ENCODE measurements at regions not wholly inside any gene's neighbourhood (a gene's known extent, or its start where the extent isn't known, plus 50 kb on each side); places are given as distances from the start of the nearest gene placed in this dataset.

DNA sequence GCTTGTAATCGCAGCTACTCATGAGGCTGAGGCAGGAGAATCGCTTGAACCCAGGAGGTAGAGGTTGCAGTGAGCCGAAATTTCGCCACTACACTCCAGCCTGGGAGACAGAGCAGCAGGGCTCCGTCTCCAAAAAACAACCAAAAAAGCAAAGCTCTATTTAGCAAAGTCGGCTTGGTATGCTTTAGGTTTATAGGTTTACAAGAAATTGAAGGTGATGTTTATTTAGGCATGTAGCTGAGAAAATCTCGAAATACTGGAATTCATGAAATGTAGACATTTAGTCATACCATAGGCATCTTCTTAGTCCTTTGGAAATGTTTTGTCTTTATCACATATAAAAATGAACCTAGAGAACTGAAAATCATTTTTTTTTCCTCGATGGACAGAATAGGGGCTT lies 453.8 kb upstream of the ANKRD30A start:
- peaks cover 8 to 15% (median 12%) of the 10 kb centered on the region in 3 donors for H3K9me3 Mint-ChIP-seq
- Histone ChIP-seq H3K27me3 (replicated peaks in 1 of 2; ENCODE audit: control insufficient read depth in 2 of 2, extremely low read depth in 1 of 2, insufficient read depth in 2 of 2, low read length in 1 of 2) (no peaks in the 10 kb centered on the region), H3K27ac (ENCODE audit: low read length) (no peak overlapping the region), H3K4me3 (ENCODE audit: control insufficient read depth in 1 of 2, extremely low read depth in 1 of 2, low read length in 1 of 2) (no peak overlapping the region), H3K4me1 (ENCODE audit: control insufficient read depth in 1 of 2, extremely low read depth in 1 of 2, insufficient read depth in 2 of 2, low read length in 2 of 2) (no peaks in the 10 kb centered on the region), H3K9me3 (no peaks in the 10 kb centered on the region), H3K36me3 (ENCODE audit: control insufficient read depth in 2 of 2, extremely low read depth in 1 of 2, insufficient read depth in 1 of 2, low read length in 1 of 2) (no peaks in the 10 kb centered on the region)
- DNase-seq (no peak), ATAC-seq (replicated peaks in 1 of 4) (no peak)
- ChIA-PET CTCF (no interaction called here), POLR2A (no interaction called here)
- H3K4me3 Mint-ChIP-seq = no peak overlapping the region
- 84% methylated on average over 3 of the region's 8 CpGs for WGBS (ENCODE audit: insufficient coverage)
- H3K36me3 Mint-ChIP-seq = no peaks in the 10 kb centered on the region
- H3K4me1 Mint-ChIP-seq = no peaks in the 10 kb centered on the region
- H3K27ac Mint-ChIP-seq = no peak overlapping the region
- H3K27me3 Mint-ChIP-seq = no peaks in the 10 kb centered on the region

DNA sequence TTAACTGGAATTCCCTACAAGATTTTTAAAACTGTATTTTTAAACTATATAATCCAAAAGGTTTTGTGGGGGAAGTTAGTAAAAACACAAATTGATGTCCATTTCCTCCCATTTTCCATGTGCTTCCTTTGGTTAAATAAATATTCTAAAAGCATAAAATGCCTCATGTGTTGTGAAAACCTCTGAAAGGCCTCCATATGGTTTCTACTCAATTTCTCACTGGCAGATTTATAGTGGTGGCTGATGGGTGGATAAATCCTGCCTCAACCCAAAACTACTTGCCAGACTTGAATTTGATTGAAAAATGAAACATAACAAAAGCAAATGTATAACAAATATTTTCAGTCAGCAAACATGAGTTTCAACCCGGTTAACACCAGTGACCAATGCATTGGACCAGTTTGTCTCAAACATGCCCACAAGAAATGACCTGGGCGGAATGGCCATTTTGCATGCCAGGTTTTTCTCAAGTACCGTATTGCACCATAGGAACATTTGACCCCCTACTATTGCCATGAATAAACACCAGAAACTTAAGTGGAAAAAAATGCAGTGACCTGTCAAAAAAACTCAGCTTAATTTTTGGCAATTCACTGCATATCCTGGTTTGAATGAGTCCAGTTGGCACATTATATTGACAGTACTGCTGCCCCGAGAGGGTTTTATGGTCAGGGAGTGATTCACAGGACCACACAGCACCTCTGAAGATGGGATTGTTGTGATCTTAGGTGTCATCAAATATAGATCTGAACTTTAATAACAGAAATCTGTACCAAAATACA lies 454.6 kb upstream of the ANKRD30A start:
- Histone ChIP-seq H3K27ac (ENCODE audit: low read length) (no peak overlapping the region), H3K27me3 (replicated peaks in 1 of 2; ENCODE audit: control insufficient read depth in 2 of 2, extremely low read depth in 1 of 2, insufficient read depth in 2 of 2, low read length in 1 of 2) (no peaks in the 10 kb centered on the region), H3K36me3 (ENCODE audit: control insufficient read depth in 2 of 2, extremely low read depth in 1 of 2, insufficient read depth in 1 of 2, low read length in 1 of 2) (no peaks in the 10 kb centered on the region), H3K4me1 (ENCODE audit: control insufficient read depth in 1 of 2, extremely low read depth in 1 of 2, insufficient read depth in 2 of 2, low read length in 2 of 2) (no peaks in the 10 kb centered on the region), H3K4me3 (ENCODE audit: control insufficient read depth in 1 of 2, extremely low read depth in 1 of 2, low read length in 1 of 2) (no peak overlapping the region), H3K9me3 (no peaks in the 10 kb centered on the region)
- no peak for ATAC-seq (replicated peaks in 1 of 4)
- Mint-ChIP-seq H3K4me3 (no peak overlapping the region), H3K27me3 (no peaks in the 10 kb centered on the region), H3K9me3 (peaks cover 8 to 14% (median 11%) of the 10 kb centered on the region in 3 donors), H3K27ac (no peak overlapping the region), H3K36me3 (no peaks in the 10 kb centered on the region), H3K4me1 (no peaks in the 10 kb centered on the region)
- POLR2A ChIA-PET = no interaction called here
- WGBS (ENCODE audit: insufficient coverage) = 91% methylated on average over 4 of the region's 4 CpGs
- no peak for DNase-seq
- CTCF ChIA-PET = no interaction called here

GRCh38 chr10:36669615-36670352 lies 455.6 kb upstream of the ANKRD30A start:
- Histone ChIP-seq H3K4me3 (ENCODE audit: control insufficient read depth in 1 of 2, extremely low read depth in 1 of 2, low read length in 1 of 2) (no peak overlapping the region), H3K4me1 (ENCODE audit: control insufficient read depth in 1 of 2, extremely low read depth in 1 of 2, insufficient read depth in 2 of 2, low read length in 2 of 2) (no peaks in the 10 kb centered on the region), H3K9me3 (no peaks in the 10 kb centered on the region), H3K27me3 (replicated peaks in 1 of 2; ENCODE audit: control insufficient read depth in 2 of 2, extremely low read depth in 1 of 2, insufficient read depth in 2 of 2, low read length in 1 of 2) (no peaks in the 10 kb centered on the region), H3K36me3 (ENCODE audit: control insufficient read depth in 2 of 2, extremely low read depth in 1 of 2, insufficient read depth in 1 of 2, low read length in 1 of 2) (no peaks in the 10 kb centered on the region), H3K27ac (ENCODE audit: low read length) (no peak overlapping the region)
- H3K27me3 Mint-ChIP-seq = no peaks in the 10 kb centered on the region
- ATAC-seq (replicated peaks in 1 of 4) = no peak
- no peak overlapping the region for H3K4me3 Mint-ChIP-seq
- 22% methylated on average over 1 of the region's 2 CpGs for WGBS (ENCODE audit: insufficient coverage)
- no peaks in the 10 kb centered on the region for H3K4me1 Mint-ChIP-seq
- H3K36me3 Mint-ChIP-seq = no peaks in the 10 kb centered on the region
- H3K9me3 Mint-ChIP-seq = peaks cover 7 to 8% (median 8%) of the 10 kb centered on the region in 3 donors
- POLR2A ChIA-PET = no interaction called here
- no peak for DNase-seq
- no peak overlapping the region for H3K27ac Mint-ChIP-seq
- CTCF ChIA-PET = no interaction called here

DNA sequence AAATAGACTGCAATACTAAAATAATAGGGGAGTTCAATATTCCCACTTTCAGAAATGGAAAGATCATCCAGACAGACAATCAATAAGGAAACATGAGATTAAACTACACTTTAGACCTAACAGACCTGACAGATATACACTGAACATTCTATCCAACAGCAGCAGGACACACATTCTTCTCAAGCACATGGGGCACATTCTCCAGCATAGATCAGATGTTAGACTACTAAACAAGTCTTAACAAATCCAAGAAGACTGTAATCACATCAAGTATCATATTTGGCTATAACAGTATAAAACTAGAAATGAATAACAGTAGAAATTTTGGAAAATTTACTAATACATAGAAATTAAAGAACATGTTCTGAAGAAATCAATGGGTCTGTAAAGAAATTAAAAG lies 458.9 kb upstream of the ANKRD30A start:
- Mint-ChIP-seq H3K27ac (no peak overlapping the region), H3K36me3 (no peaks in the 10 kb centered on the region), H3K4me3 (no peak overlapping the region), H3K4me1 (no peaks in the 10 kb centered on the region), H3K27me3 (no peaks in the 10 kb centered on the region), H3K9me3 (peaks cover 7 to 17% (median 10%) of the 10 kb centered on the region in 3 donors)
- Histone ChIP-seq H3K9me3 (no peaks in the 10 kb centered on the region), H3K36me3 (ENCODE audit: control insufficient read depth in 2 of 2, extremely low read depth in 1 of 2, insufficient read depth in 1 of 2, low read length in 1 of 2) (no peaks in the 10 kb centered on the region), H3K27me3 (replicated peaks in 1 of 2; ENCODE audit: control insufficient read depth in 2 of 2, extremely low read depth in 1 of 2, insufficient read depth in 2 of 2, low read length in 1 of 2) (no peaks in the 10 kb centered on the region), H3K27ac (ENCODE audit: low read length) (no peak overlapping the region), H3K4me1 (ENCODE audit: control insufficient read depth in 1 of 2, extremely low read depth in 1 of 2, insufficient read depth in 2 of 2, low read length in 2 of 2) (no peaks in the 10 kb centered on the region), H3K4me3 (ENCODE audit: control insufficient read depth in 1 of 2, extremely low read depth in 1 of 2, low read length in 1 of 2) (no peak overlapping the region)
- ChIA-PET CTCF (no interaction called here), POLR2A (no interaction called here)
- ATAC-seq (replicated peaks in 1 of 4) (no peak), DNase-seq (no peak)

GRCh38 chr10:36662571-36662970 lies 462.8 kb upstream of the ANKRD30A start:
- DNase-seq (no peak), ATAC-seq (replicated peaks in 1 of 4) (no peak)
- peaks cover 5 to 17% (median 6%) of the 10 kb centered on the region in 3 donors for H3K9me3 Mint-ChIP-seq
- H3K4me1 Mint-ChIP-seq = no peaks in the 10 kb centered on the region
- H3K4me3 Mint-ChIP-seq = no peak overlapping the region
- Histone ChIP-seq H3K4me1 (ENCODE audit: control insufficient read depth in 1 of 2, extremely low read depth in 1 of 2, insufficient read depth in 2 of 2, low read length in 2 of 2) (no peaks in the 10 kb centered on the region), H3K4me3 (ENCODE audit: control insufficient read depth in 1 of 2, extremely low read depth in 1 of 2, low read length in 1 of 2) (no peak overlapping the region), H3K27ac (ENCODE audit: low read length) (no peak overlapping the region), H3K27me3 (replicated peaks in 1 of 2; ENCODE audit: control insufficient read depth in 2 of 2, extremely low read depth in 1 of 2, insufficient read depth in 2 of 2, low read length in 1 of 2) (no peaks in the 10 kb centered on the region), H3K36me3 (ENCODE audit: control insufficient read depth in 2 of 2, extremely low read depth in 1 of 2, insufficient read depth in 1 of 2, low read length in 1 of 2) (no peaks in the 10 kb centered on the region), H3K9me3 (no peaks in the 10 kb centered on the region)
- no peaks in the 10 kb centered on the region for H3K27me3 Mint-ChIP-seq
- no peaks in the 10 kb centered on the region for H3K36me3 Mint-ChIP-seq
- ChIA-PET POLR2A (no interaction called here), CTCF (no interaction called here)
- WGBS (ENCODE audit: insufficient coverage) = no CpG with 5 or more reads among the region's 4 CpGs
- H3K27ac Mint-ChIP-seq = no peak overlapping the region

DNA sequence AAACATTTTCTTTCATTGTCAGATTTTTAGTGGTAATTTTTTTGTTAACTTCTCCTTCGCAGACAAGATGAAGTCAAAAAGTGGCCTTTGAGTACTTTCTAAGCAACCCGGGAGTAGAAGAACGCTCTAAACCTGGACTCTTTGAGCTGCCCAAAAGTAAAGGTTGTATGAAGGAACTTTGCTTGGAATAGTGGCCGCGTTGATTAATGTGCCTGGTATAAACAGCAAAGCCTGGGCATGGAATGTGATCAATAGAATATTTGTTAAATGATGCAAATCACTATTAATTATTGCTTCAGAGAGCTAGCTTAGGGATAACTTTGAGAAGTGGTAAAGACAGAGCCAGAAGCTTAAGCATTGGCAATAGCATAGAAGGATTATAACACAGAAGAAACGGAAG lies 475.1 kb upstream of the ANKRD30A start:
- H3K9me3 Mint-ChIP-seq = peaks cover 4 to 18% (median 11%) of the 10 kb centered on the region in 3 donors
- no peak overlapping the region for H3K4me3 Mint-ChIP-seq
- H3K27ac Mint-ChIP-seq = no peak overlapping the region
- ChIA-PET CTCF (no interaction called here), POLR2A (interaction anchor here (0.6 to 0.7 kb wide), 3 partner anchors 19 to 203 kb away, joined by 4 to 6 read pairs (median 5); no protein-coding TSS in a partner anchor)
- 92% methylated on average over 3 of the region's 6 CpGs for WGBS (ENCODE audit: insufficient coverage)
- Histone ChIP-seq H3K4me3 (ENCODE audit: control insufficient read depth in 1 of 2, extremely low read depth in 1 of 2, low read length in 1 of 2) (no peak overlapping the region), H3K9me3 (no peaks in the 10 kb centered on the region), H3K4me1 (ENCODE audit: control insufficient read depth in 1 of 2, extremely low read depth in 1 of 2, insufficient read depth in 2 of 2, low read length in 2 of 2) (no peaks in the 10 kb centered on the region), H3K27me3 (replicated peaks in 1 of 2; ENCODE audit: control insufficient read depth in 2 of 2, extremely low read depth in 1 of 2, insufficient read depth in 2 of 2, low read length in 1 of 2) (no peaks in the 10 kb centered on the region), H3K36me3 (ENCODE audit: control insufficient read depth in 2 of 2, extremely low read depth in 1 of 2, insufficient read depth in 1 of 2, low read length in 1 of 2) (no peaks in the 10 kb centered on the region), H3K27ac (ENCODE audit: low read length) (no peak overlapping the region)
- DNase-seq (no peak), ATAC-seq (replicated peaks in 1 of 4) (no peak)
- no peaks in the 10 kb centered on the region for H3K4me1 Mint-ChIP-seq
- H3K36me3 Mint-ChIP-seq = no peaks in the 10 kb centered on the region
- no peaks in the 10 kb centered on the region for H3K27me3 Mint-ChIP-seq
